Bronchial epithelial cell (primary cell): ENCODE measurements at regions not wholly inside any gene's neighbourhood (a gene's known extent, or its start where the extent isn't known, plus 50 kb on each side); places are given as distances from the start of the nearest gene placed in this dataset.

Source experiments
- DNase-seq: peaks from one replicate; pipeline ENCODE4 v3.0.0-alpha.2; 2010; ENCODE audit warnings: low read depth
- FAIRE-seq: peaks from 2 replicates; lab custom pipeline; 2011; peaks lifted over from hg19 to GRCh38; lab: Jason Lieb, UNC
- H3K27me3 ChIP-seq: 2 replicates; pipeline ENCODE4 v1.5.1; 2011; ENCODE audit warnings: low read length; ENCODE audit not compliant: control insufficient read depth, insufficient read depth
- H3K36me3 ChIP-seq: 2 replicates; pipeline ENCODE4 v1.5.1; 2011; ENCODE audit warnings: low read length; ENCODE audit not compliant: control insufficient read depth, insufficient read depth
- H3K4me3 ChIP-seq: 2 replicates; pipeline ENCODE4 v1.5.1; 2011; ENCODE audit warnings: mild to moderate bottlenecking, low read depth, low read length, control low read depth
- CTCF ChIP-seq: IDR thresholded peaks from 2 replicates; pipeline ENCODE4 v1.5.1; 2011; ENCODE audit warnings: mild to moderate bottlenecking, moderate library complexity, low read length, control low read depth, inconsistent platforms; ENCODE audit not compliant: insufficient read depth, severe bottlenecking

GRCh38 chr12:67426067-67426466 is 156.9 kb downstream of the CAND1 start:
- no peak overlapping the region for H3K4me3 ChIP-seq
- no peaks in the 10 kb centered on the region for H3K36me3 ChIP-seq
- no peak for TF ChIP-seq CTCF
- no peak for FAIRE-seq
- H3K27me3 ChIP-seq, result no peaks in the 10 kb centered on the region
- DNase-seq, result peak; percentile 47

- FAIRE-seq (peak; percentile 32), DNase-seq (no peak)
- TF ChIP-seq CTCF, result no peak
- no peaks in the 10 kb centered on the region for H3K27me3 ChIP-seq
- H3K4me3 ChIP-seq, result no peak overlapping the region
- H3K36me3 ChIP-seq, result no peaks in the 10 kb centered on the region
Observed at GRCh38 chr12:67427336-67427735, 158.2 kb downstream of the CAND1 start.

- Histone ChIP-seq H3K36me3 (no peaks in the 10 kb centered on the region), H3K4me3 (no peak overlapping the region), H3K27me3 (no peaks in the 10 kb centered on the region)
- no peak for FAIRE-seq
- TF ChIP-seq CTCF, result no peak
- peak; percentile 68 for DNase-seq
Observed at GRCh38 chr12:67428431-67428830, 159.3 kb downstream of the CAND1 start.

- FAIRE-seq (no peak), DNase-seq (no peak)
- Histone ChIP-seq H3K27me3 (no peaks in the 10 kb centered on the region), H3K36me3 (no peaks in the 10 kb centered on the region), H3K4me3 (no peak overlapping the region)
- TF ChIP-seq CTCF, result no peak
Observed at GRCh38 chr12:67430708-67431335, 161.7 kb downstream of the CAND1 start.

GRCh38 chr12:67431411-67432020 is 162.4 kb downstream of the CAND1 start:
- peak; percentile 32 for FAIRE-seq

More at GRCh38 chr12:67431411-67432020, 162.4 kb downstream of the CAND1 start:
- DNase-seq, result peak; percentile 80
- Histone ChIP-seq H3K4me3 (no peak overlapping the region), H3K36me3 (no peaks in the 10 kb centered on the region), H3K27me3 (no peaks in the 10 kb centered on the region)
- no peak for TF ChIP-seq CTCF
